Retinal pigment epithelial cell (primary cell): ENCODE measurements at regions not wholly inside any gene's neighbourhood (a gene's known extent, or its start where the extent isn't known, plus 50 kb on each side); places are given as distances from the start of the nearest gene placed in this dataset.

Source experiments
- DNase-seq: peaks from one replicate; pipeline ENCODE4 v3.0.0-alpha.2; 2010; ENCODE audit warnings: low read depth
- H3K4me3 ChIP-seq: 2 replicates; pipeline ENCODE4 v1.5.1; 2011; ENCODE audit warnings: mild to moderate bottlenecking, low read length, control low read depth, moderate library complexity
- TF ChIP-seq, protein P1 (sequence below): conservative IDR thresholded peaks from 2 replicates; pipeline ENCODE4 v1.5.1; 2011; ENCODE audit warnings: low read depth, low read length, control low read depth, inconsistent platforms

DNA sequence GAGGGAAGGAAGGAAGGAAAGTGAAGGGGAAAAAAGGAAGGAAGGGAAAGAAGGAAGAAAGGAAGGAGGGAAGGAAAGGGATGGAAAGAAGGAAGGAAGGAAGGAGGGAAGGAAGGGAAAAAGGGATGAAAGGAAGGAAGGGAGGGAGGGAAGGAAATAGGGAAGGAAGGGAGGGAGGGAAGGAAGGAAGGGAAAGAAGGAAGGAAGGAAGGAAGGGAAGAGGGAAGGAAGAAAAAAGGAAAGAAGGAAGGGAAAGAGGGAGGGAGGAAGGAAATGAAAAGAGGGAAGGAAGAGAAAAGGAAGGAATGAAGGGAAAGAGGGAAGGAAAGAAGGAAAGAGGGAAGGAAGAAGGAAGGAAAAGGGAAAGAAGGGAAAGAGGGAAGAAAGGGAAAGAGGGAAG lies 136.9 kb downstream of the BARX1 start:
- TF ChIP-seq, protein P1, sequence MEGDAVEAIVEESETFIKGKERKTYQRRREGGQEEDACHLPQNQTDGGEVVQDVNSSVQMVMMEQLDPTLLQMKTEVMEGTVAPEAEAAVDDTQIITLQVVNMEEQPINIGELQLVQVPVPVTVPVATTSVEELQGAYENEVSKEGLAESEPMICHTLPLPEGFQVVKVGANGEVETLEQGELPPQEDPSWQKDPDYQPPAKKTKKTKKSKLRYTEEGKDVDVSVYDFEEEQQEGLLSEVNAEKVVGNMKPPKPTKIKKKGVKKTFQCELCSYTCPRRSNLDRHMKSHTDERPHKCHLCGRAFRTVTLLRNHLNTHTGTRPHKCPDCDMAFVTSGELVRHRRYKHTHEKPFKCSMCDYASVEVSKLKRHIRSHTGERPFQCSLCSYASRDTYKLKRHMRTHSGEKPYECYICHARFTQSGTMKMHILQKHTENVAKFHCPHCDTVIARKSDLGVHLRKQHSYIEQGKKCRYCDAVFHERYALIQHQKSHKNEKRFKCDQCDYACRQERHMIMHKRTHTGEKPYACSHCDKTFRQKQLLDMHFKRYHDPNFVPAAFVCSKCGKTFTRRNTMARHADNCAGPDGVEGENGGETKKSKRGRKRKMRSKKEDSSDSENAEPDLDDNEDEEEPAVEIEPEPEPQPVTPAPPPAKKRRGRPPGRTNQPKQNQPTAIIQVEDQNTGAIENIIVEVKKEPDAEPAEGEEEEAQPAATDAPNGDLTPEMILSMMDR, result no peak
- H3K4me3 ChIP-seq, result no peak overlapping the region
- no peak for DNase-seq

DNA sequence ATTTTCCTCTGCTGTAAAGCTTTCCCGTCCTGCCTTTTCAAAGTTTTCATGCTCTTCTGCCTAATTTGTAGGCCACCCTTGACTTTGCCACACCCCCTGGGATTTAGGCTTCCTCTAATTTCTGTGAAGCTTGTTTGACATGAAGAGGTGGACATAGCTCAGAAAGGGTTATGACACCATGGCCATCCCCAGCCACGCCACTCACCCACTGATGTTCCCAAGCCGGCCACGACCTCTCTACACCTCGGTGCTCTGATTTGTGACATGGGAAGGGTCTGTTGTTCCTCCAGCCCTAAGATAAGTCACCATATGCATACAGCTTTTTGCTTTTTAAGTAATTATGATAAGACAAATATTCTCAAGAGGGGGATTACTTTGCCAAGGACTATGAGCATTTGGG lies 139.5 kb downstream of the BARX1 start:
- DNase-seq, result no peak
- H3K4me3 ChIP-seq, result no peak overlapping the region
- TF ChIP-seq, protein P1, result no peak

DNA sequence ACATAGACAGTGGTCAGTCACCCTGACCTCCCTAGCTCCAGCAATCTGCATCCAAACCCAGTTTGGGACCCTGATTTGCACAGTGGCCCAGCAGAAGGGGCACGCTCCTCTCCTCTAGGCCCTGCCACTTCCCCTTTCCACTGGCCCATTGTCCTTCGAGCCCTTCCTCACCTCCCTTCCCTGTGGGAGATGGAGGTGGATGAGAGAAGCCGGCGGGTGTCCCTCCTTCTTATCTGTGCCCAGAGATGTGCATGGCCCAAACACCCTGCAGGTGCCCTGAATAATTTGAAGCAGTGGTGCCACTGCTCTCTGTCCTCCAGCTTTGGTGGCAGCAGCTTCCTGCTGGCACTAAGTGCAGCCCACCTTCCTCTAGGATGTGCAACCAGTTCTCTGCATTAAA lies 140.0 kb downstream of the BARX1 start:
- H3K4me3 ChIP-seq, result no peak overlapping the region
- DNase-seq, result no peak
- TF ChIP-seq, protein P1, result no peak

DNA sequence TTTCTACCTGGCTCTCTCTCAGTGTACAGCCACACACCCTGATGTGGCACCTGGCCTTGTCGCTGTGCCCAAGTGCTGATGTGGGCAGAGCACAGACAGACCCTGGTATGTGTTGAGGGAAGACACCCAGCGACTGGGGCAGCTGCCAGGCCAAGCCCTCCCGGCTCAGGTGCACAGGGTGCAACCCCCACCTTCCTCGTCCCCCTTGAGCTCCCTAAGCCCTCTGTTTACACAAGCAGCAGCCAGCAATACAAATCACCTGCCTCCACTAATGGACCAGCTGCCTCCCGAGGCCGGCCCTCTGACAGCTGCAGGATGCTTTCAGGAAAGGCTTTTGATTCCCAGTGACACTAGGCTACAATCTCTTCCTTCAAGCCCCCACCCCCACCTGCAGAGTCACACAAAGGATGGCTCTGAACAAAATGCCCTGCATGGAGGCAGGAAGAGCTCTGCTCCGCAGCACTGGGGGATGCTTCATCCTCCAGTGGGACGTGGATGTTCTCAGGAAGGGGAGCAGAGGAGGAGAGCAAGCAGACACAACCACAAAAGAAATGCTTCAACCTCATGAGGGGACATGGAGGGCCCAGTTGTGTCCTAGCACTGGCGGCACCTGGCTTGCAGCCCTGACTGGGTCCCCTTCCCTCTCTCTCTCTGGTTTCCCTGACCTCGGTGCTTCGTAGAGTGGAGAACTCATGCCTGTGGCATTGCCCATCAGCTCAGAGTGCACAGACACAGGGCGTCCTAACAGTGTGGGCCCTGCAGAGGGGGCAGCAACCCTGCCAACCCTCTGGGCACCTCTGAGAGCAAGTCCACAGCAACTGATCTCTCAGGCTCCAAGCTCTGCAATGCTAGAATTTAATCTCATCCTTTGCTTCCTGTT lies 140.8 kb downstream of the BARX1 start:
- TF ChIP-seq, protein P1, result peak; percentile 32
- H3K4me3 ChIP-seq, result no peak overlapping the region
- no peak for DNase-seq

DNA sequence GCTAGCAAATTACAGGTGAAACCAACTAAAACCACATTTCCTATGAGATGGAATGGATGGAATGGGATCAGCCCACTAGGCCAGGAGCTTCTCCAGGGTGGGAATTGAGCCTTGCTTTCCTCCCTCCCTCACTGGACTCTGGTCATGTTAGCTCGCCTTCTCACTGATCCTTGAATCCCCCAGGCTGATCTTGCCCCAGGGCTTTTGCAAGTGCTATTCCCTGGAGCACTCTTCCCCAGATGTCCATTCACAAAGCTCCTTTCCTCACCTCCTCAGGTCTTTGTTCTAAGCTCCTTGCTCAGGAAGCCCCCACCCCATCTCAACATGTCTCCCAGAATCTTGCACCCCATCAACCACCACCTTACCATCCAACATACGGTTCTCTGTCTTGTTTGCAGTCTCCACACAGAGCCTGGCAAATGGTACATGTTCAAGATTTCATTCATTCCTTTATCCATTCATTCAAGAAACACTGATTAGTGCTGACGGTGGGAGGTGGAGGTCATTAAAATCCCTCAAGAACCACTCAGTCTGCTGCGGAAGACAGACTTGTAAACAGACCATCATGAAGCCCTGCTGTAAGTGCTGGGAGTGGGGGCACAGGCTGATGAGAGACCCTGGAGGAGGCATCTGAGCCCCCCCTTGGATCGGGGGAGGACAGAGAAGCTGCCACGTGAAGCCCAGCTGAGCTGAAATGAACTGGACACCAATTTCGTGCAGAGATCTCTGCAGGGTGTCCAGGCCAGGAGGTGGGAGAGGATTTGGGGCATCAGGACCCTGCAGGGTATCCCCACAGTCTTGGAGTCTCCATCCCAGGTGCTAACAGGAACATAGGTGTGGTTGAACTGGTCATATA lies 141.7 kb downstream of the BARX1 start:
- TF ChIP-seq, protein P1, result no peak
- no peak for DNase-seq
- no peak overlapping the region for H3K4me3 ChIP-seq

DNA sequence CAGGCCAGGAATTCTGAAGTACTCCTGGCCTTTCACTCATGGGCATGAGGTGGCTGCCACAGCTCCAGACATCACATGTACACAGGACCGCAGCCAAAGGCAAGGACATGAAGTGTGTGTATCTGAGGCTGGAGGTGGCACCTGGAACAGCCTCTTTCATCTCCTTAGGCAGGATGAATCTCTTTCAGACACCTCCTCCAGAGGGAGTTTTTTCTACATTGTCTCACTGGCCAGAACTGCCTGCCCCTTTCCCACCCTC lies 142.8 kb downstream of the BARX1 start:
- TF ChIP-seq, protein P1, result no peak
- no peak for DNase-seq
- no peak overlapping the region for H3K4me3 ChIP-seq
